Fibroblast of lung (primary cell): ENCODE measurements at regions not wholly inside any gene's neighbourhood (a gene's known extent, or its start where the extent isn't known, plus 50 kb on each side); places are given as distances from the start of the nearest gene placed in this dataset.

ENCODE experiments used
- CTCF ChIP-seq, 2 donors: IDR thresholded peaks in 1 of 2; conservative IDR thresholded peaks in 1 of 2; 1 replicate in 1 of 2; 2 replicates in 1 of 2; pipeline ENCODE4 v1.5.1; 2011 to 2012; ENCODE audit warnings: low read length in 2 of 2, control low read depth in 1 of 2, inconsistent platforms in 1 of 2, low read depth in 1 of 2, mild to moderate bottlenecking in 1 of 2
- EZH2 ChIP-seq: IDR thresholded peaks from 2 replicates; pipeline ENCODE4 v1.5.1; 2012; ENCODE audit warnings: low read length, control low read depth, mild to moderate bottlenecking; ENCODE audit errors: missing control alignments

DNA sequence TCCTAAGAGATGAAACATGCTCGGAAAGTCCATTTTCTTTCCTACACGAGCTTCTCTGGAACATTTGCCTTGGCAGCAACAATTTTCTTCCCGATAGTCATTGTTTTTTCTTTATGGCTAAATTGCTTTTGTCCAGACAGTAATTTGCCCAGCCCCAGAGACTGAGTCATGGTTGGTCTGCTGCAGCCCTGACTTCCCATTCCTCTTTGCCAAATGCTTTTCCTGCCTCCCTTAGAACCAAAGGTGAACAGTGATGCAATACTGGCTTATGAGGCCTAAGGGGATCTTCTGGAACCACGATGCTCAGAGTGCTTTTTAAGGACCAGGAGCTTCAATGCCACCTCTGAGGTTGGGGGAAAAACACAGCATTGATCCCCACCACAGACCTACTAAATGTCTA lies 1599.6 kb upstream of the TMEM132C start:
- TF ChIP-seq EZH2 (no peak), CTCF (conservative IDR thresholded peaks at IDR 0.05 in 1 of 2, IDR thresholded peaks at IDR 0.05 in 1 of 2; ENCODE audit: low read depth in 1 of 2, low read length in 2 of 2) (no peak)
